HG02970 (cell line): ENCODE measurements at regions not wholly inside any gene's neighbourhood (a gene's known extent, or its start where the extent isn't known, plus 50 kb on each side); places are given as distances from the start of the nearest gene placed in this dataset.

Source experiments
- ATAC-seq: cut with Tn5 transposase; IDR thresholded peaks from one replicate; pipeline ENCODE4 v1.9.1; 2021; ENCODE audit warnings: mild to moderate bottlenecking, moderate library complexity, moderate number of reproducible peaks; ENCODE audit not compliant: unreplicated experiment, low FRiP score

DNA sequence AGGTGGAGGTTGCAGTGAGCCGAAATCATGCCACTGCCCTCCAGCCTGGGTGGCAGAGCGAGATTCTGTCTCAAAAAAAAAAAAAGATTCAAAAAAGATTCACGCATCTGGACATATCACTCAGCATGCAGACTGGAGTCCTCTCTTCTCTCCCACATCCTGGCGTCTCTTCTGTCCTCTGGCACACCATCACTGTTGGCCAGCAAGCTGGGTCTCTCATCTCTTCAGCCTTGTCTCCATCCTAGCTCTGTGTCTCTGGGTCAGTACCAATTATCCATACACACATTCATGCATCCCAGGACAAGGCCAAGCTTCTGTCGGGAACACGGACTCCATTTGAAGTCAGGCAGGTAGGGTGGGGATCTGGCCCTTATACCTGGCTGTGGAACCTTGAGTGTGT lies 105.5 kb upstream of the MAP1LC3B2 start:
- ATAC-seq = no peak

DNA sequence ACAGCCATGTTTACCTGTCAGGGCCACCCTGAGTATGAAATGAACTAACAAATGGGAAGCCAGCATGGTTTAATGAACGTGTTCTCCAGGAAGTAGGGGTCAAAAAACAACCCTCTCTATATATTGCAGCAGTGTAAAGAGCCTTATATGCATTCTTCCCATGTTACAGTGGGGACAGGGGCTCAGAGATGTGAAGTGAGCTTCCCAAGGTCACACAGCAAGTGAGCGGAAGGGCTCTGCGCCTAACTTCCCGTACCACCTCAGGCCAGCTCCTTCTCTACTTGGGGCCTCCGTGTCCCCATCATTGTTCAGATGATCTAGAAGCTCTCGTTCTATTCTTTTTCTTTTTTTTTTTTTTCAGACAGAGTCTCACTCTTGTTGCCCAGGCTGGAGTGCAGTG lies 105.1 kb upstream of the MAP1LC3B2 start:
- no peak for ATAC-seq

DNA sequence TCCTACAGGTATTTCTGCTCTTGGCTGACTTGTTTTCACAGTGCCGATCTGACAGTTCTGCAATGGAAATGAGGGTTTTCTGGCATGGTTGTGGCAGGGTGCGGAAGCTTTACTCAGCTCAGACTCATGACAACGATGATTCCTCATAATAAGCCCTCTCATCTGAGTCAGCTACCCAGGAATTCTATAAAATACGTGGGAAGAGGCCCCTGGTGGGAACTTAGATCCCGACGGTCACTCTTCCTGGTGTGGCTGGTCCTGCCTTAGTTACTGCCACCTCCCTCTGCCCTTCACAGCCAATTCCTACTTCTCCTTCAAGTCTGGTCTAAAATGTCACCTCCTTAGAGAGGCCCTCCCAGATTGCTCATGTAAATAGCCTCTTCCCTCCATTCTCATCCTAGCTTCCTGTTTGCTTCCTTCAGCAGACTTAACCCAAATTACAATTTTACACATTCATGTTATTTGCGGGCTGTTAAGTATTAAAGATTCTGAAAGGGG lies 104.2 kb upstream of the MAP1LC3B2 start:
- no peak for ATAC-seq

DNA sequence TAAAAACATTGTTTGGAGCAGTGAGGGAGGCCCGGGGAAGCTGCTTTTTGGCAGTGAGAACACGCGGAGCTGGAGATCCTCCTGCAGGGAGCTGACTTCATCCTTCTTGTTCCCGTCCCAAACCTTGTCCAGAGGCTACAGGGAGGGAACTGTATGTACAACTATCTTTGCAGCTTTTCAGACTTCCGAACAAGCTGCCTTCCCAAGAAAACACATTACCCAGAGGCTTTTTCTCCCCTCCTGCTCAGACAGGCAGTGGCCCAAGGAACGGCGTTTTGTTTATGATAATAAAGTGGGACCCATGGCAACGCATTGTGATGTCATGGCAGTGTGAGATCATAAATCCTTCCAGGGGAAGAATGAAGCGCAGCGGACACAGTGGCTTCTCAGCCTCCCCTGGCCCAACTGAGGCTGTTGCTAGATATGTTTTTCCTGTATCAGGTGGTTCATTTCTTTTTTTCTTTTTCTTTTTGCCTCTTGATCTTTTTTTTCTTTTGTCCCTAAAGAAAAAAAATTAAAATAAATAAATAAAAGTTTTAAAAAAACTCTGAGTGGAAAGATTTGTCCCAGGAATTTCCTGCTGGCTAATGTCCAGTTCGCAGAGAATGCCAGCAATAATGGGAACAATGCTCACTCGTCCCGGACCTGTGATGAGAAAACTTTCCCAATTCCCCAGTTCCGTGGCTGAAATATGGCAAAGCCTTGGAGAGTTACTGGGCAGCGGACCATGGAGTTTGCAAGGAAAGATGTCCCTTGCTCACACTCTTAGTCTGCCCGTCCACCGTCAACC lies 103.4 kb upstream of the MAP1LC3B2 start:
- no peak for ATAC-seq

DNA sequence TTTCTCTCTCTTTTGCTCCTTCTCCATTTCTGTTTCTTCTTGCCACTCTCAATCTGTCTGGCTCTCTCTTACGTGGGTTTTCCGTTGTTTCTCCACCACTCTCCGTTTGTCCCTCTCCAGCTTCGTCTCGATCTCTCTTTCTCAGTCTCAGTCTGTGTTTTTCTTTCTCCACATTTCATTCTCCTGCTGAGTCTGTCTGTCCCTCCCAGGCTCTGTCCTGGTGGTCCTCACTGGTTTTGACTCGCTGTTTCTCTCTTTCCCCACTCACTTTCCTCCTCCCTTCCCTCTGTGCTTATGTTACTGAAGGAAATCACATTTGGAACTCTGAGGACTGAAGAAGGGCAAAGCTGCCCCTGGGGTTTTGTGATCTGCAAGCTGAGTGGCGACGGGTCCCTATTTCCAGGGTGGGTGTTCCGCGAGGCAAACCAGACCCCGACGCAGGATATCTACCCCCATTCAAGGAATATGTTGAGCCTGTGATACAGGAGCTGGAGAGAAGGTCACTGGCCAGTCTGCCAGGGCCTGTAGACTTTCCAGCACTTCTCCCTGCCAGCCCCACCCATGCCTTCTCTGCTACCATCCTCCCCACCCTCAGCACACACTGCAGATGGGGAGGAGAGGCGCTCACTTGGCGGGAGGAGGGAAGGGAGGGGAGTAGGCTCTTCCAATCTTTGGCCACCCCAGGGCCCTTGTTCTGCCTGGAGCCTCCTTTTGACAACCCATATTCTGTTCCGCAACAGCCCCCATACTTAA lies 102.7 kb upstream of the MAP1LC3B2 start:
- ATAC-seq = no peak

DNA sequence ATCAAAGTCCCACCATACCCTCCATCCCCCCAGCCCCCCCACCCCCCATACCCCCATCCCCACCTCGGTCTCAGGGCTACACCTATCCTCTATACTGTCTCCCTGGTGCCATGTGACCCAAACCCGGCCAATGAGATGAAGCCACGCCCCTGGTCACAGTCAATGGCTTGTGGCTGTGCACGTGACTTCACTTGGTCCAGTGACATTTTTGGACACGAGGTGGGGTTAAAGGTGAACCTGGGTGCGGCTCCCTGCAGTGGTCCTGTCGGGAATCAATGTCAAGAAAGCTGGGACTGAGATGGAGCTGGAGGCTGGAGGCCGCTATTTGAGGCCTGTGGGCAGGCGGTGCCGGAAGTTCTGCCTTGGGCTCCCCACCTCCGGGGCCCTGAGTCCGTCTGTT lies 100.7 kb upstream of the MAP1LC3B2 start:
- ATAC-seq = no peak

DNA sequence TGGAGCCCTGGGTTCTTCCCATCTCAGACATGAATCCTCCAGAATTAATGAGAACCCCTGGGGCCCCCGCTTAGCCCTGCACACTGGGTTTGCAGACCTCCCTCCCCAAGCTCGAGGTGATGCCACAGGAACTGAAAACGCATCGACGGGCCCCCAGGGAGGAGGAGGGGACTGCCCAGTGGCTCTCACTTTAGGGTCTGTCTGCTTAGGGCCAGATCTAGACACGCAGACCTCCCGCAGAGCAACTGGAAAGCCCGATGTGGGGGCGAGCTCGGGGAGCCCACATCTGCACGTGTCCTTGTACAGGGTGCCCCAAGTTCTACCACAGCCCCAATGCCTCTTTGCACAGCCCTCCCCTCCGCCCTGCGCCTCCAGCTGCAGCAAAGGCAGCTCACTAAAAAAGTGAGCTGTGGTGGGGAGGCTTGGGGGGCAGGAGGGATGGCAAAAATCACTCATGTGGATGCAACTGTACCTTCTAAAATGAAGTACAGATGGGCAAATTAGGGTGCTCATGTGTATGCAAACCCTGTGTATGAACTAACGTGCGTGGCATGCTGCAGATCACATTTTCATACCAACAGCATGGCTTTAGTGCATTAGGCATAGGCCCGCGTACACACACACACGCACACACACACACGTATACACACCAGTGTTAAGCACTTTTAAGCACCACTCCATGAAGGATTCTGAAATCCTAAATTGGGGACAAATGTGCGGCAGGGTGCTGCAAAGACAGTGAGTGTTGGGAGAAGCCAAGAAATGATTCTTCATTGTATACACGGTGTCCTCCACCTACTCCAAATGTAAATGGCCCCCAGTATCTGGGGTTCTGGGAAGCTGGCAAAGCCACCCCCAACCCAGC lies 99.9 kb upstream of the MAP1LC3B2 start:
- ATAC-seq = no peak

DNA sequence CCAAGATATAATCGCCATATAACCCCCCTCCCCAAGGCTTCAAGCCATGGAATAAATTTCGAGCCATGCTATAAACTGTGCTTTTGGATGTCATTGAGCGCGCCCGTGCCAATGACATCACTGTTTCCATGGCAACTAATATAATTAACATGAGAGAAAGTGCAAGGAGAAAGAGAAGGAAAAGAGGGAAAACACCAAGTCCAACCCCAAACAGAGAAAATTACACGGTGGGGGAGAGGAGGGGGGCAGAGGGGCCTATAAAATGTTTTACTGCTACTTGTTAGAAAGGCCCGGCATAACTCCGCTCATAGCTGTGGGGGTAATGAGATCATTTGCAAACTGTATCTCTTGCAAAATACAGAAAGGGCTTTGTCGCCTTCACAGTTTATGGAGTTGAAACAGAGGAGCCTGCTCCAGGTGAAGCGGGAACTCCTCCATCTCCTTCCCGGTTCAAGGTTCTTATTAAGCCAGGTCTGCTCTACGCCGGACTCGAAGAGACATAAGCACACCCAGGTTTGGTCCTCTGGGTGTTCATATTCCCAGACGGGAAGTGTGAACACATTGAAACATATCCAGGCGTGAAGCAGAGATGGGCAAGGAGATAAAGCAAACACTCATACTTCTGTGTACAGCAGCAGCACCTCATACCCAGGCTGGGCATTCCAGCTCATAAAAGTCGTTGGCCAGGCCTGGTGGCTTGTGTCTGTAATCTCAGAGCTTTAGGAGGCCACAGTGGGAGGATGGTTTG lies 99.1 kb upstream of the MAP1LC3B2 start:
- no peak for ATAC-seq

DNA sequence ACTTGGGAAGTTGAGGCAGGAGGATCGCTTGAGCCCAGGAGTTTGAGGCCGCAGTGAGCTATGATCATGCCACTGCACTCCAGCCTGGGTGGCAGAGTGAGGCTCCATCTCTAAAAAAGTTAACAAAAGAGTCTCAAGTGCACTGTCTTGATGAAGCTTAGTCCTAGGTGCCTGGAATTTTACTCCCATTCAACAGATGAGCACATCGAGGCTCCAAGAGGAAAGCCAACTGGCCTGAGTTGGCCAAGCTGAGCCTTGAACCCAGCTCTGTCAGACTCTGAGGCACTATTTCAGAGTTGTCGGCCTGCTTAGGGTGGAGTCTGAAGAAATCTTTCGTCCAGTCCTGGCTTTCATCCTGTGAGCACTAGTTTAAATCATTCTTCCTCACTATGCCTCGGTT lies 98.1 kb upstream of the MAP1LC3B2 start:
- ATAC-seq = no peak

DNA sequence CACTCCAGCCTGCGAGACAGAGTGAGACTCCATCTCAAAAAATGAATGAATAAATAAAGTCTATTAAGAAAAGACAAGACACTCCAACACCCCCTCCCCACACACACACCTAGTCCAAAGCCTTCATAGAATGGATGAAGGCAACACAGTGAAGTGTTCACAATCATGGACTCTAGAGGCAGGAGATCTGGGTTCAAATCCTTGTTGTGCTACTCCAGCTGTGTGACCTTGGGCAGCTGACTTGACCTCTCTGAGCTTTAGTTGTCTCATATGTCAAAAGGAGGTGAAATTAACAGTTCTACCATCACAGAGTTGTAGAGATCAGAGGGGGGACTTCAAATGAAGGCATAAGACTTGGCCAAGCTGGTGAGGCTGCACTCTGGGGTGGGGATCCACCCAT lies 95.8 kb upstream of the MAP1LC3B2 start:
- ATAC-seq = no peak

DNA sequence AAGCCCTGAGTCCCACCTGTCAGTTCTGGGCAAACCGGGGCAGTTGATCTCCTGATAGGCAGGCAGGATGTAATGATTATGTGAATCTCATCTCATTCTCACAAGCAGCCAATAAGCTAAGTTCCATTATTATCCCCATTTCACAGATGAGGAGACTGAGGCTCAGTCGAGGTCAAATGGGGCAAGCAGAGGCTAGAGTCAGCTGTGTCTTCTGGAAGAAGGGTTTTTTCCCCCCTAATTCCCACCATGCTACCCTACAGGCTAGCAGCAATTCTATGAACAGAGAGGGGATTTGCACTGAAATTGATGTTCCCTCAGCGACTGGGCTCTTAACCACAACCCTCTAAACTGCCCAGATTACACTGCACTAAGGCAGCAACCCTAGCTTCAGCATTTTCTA lies 93.8 kb upstream of the MAP1LC3B2 start:
- no peak for ATAC-seq

DNA sequence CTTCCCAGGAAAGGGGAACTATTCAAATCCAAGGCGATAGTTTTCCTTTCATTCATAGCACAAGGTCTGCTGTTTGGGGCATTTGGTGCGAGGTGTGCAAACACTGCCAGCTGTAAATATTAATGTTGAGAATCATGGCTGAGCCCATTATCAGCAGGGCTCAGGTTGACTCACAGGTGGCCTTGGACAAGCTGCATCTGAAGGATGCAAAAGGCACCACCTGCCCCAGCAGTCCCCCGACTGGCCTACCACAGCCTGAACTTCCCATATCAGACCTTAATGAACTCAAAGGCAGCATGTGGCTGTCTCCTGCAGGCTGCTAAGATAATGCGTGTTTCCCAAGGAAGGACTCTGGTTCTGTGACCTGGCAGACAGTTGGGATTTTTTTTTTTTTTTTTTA lies 93.3 kb upstream of the MAP1LC3B2 start:
- no peak for ATAC-seq

DNA sequence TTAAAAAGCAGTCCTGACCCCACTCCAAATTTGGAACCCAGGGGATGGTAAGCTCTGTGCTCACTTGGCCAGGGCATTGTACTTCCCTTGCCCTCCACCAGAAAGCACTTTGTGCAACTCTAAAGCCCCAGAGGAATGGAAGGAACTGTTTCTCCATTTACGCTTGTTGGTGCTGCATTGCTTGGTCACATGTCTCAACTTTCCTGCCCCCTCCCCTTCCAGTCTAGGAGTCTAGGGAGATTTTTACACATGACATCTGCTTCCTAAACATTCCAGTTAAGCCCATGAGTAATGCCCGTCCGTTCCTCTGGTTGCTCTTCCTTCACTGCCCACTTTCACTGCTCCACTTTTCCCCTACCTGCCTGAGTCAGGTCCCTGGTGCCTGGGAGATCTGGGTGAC lies 92.6 kb upstream of the MAP1LC3B2 start:
- no peak for ATAC-seq

DNA sequence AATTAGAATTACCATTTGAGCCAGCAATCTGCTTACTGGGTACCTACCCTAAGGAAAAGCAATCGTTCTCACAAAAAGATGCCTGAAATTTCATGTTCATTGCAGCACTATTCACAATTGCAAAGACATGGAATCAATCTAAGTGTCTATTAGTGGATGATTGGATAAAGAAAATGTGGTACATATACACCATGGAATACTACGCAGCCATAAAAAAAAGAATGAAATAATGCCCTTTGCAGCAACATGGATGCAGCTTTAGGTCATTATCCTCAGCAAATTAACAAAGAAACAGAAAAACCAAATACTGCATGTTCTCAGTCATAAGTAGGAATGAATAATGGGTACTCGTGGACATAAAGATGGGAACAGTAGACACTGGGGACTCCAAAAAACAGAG lies 89.8 kb upstream of the MAP1LC3B2 start:
- ATAC-seq = no peak

DNA sequence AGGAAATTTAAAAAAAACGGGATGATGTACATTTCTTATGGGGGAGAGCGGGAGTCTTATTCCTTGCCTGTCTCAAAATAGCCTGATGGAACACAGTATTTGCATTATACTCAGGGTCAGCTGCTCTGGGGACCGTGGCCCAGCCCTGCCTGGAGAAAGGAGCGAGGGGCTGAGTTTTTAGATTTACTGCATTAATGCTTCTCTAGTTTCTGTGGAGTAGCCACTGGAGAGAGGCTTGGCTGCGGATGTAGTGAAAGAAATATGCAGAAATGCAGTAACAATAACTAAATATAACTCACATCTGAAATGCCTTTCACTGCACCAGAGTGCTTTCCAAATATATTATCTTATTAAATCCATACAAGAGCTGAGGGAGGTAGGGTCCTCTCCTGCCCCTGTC lies 87.6 kb upstream of the MAP1LC3B2 start:
- no peak for ATAC-seq

DNA sequence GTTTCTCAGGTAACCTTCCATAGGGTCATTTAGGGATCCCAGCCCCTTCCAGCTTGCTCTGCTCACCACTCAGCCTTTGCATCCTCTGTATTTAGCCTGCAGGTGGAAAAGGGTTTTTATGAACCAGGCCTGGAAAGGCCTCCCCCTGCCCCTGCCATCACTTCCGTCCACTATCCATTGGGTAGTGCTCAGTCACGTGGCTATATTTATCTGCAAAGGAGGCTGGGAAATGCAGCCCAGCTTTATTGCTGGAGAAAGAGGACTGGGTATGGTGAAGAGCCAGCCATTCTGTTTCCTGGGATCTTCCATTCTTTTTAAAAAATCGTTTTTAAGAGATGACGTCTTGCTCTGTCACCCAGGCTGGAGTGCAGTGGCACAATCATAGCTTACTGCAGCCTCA lies 87.0 kb upstream of the MAP1LC3B2 start:
- no peak for ATAC-seq

DNA sequence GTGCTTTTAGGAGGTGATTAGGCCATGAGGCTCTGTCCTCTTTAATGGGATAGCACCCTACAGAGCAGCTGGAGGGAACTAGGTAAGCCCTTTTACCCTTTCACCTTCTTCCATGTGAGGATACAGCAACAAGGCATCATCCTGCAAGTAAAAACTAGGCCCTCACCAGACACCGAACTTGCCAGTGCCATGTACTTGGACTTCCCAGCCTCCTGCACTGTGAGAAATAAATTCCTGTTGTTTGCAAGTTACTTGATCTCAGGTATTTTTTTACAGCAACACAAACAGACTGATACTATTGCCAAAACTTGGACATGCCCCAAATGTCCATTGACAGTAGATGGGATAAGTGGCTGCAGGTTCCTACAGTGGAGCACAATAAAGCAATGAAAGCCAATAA lies 85.8 kb upstream of the MAP1LC3B2 start:
- no peak for ATAC-seq

DNA sequence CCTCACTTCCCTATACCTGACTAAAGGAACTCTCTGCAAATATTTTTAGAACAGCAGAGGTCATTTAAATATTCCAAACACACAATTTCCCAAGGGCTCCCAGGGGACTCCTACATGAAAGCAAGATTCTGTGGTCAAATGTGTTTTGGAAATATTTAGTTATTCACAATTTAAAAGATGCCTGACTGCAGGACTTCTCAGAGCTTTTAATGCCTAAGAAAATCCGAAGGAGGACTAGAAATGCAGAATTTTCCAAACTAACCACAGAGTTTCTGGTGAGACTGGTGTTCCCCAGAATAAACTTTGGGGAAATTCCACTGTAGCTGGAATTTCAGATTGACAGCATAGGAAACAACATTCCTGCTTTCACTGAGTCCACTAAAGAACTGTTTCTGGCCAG lies 84.8 kb upstream of the MAP1LC3B2 start:
- ATAC-seq = no peak

DNA sequence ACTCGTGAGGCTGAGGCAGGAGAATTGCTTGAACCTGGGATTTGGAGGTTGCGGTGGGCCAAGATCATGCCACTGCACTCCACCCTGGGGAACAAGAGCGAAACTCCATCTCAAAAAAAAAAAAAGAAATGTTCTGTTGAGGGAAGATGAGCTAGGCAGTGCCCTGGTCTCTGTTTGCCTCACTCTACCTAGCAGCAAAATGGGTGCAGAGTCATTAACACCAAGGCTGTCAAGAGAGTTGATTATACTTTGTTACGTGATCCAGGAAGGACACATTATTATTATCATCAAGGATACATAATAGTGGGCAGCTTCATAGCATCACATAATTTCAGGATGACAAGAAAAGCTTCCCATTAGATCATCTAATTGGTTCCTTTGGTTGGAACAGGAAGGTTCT lies 84.3 kb upstream of the MAP1LC3B2 start:
- ATAC-seq = no peak

DNA sequence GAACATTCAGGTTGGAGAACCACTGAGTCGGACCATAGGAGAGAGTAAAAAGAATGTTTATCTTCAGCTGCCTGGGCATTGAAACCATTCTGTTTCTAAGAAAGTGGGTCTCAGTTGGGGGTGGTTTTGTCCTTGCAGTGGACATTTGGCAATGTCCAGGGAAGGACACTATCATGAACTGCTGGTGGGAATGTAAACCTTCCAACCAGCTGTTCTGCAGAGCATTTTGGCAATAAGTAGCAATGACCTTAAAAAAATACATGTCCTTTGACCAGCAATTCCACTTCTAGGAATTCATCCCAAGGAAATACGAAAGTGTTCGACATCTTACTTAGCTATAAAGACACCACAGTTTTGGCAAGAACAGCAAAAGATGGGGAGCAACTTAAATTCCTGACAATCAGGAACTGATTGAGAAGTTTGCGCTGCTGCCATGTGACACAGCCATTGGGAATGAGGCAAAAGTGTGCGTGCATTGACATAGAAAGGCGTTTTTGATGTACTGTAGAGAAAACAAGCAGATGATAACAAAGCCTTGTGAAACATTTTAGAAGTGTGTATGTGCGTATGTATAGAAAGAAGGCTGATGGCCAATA lies 82.9 kb upstream of the MAP1LC3B2 start:
- ATAC-seq = no peak
